Esophagus squamous epithelium (tissue), 4 donors: ENCODE measurements at regions not wholly inside any gene's neighbourhood (a gene's known extent, or its start where the extent isn't known, plus 50 kb on each side); places are given as distances from the start of the nearest gene placed in this dataset.

Experiments
- CTCF ChIP-seq, 6 experiments: fragments of 450-650 bp in 4 of 6; fragments of 200-600 bp in 2 of 6; sonication (generic) in 2 of 6; IDR thresholded peaks; one replicate each; pipeline ENCODE4 v1.5.1; 2016 to 2019; ENCODE audit warnings: antibody characterized with exemption in 6 of 6, mild to moderate bottlenecking in 4 of 6, moderate library complexity in 4 of 6
- POLR2A ChIP-seq, 4 donors: fragments of 450-650 bp; IDR thresholded peaks; one replicate each; pipeline ENCODE4 v1.6.1; 2017; ENCODE audit warnings: antibody characterized with exemption in 4 of 4, mild to moderate bottlenecking in 4 of 4, moderate library complexity in 3 of 4

- TF ChIP-seq CTCF (IDR thresholded peaks at IDR 0.05) (no peak), POLR2A (IDR thresholded peaks at IDR 0.05) (no peak)
Measured at GRCh38 chr14:26379951-26380350, 217.9 kb downstream of the NOVA1 start.
